Cardiac muscle cell (in vitro differentiated cells and primary cell): ENCODE measurements at regions not wholly inside any gene's neighbourhood (a gene's known extent, or its start where the extent isn't known, plus 50 kb on each side); places are given as distances from the start of the nearest gene placed in this dataset.
A peak's percentile ranks its signal among the peaks of the same experiment; 100 is the strongest.

Experiments
- DNase-seq, 2 donors: peaks; one replicate each; pipeline versions ENCODE4 v3.0.0 to v3.0.0-alpha.2; 2010 to 2017; ENCODE audit warnings: low read depth in 1 of 2, low spot score in 1 of 2
- H3K27ac ChIP-seq: fragments of 200-600 bp; sonication (generic); 2 replicates; pipeline ENCODE4 v1.5.1; 2016
- H3K27me3 ChIP-seq: fragments of 200-600 bp; sonication (generic); 2 replicates; pipeline ENCODE4 v1.6.0; 2016; ENCODE audit warnings: control low read depth
- H3K36me3 ChIP-seq: fragments of 200-600 bp; sonication (generic); 2 replicates; pipeline ENCODE4 v1.5.1; 2016; ENCODE audit warnings: control low read depth
- H3K4me1 ChIP-seq: fragments of 200-600 bp; sonication (generic); 2 replicates; pipeline ENCODE4 v1.8.1; 2017; ENCODE audit warnings: low read depth, mild to moderate bottlenecking, mixed run types
- H3K4me3 ChIP-seq: fragments of 200-600 bp; sonication (generic); 2 replicates; pipeline ENCODE4 v1.5.1; 2016; ENCODE audit warnings: mild to moderate bottlenecking
- H3K9me3 ChIP-seq: fragments of 200-600 bp; sonication (generic); 2 replicates; pipeline ENCODE4 v1.5.1; 2017; ENCODE audit warnings: low read depth, mild to moderate bottlenecking, control low read depth
- TF ChIP-seq, protein P1 (sequence below): IDR thresholded peaks from 2 replicates; pipeline ENCODE4 v1.5.1; 2012; ENCODE audit warnings: low read depth, mild to moderate bottlenecking, low read length

DNA sequence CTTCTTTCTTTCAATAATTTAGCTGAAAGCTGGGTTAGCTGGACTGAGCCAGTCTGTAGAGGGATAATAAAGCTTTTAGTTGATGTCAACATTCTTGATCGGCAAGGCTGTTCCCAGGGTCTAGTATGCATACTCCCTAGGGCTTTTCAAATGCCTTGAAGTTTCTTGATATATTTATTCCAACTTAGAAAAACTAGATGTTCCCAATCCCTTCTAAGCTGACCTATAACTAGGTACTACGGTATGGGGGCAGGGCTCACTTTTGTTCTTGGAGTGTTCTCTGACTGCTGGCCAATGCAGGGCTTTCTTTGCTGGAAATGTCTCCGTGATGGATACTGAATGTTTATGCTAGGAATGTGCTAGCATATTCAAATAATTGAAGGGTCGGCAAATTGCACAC, 258.6 kb upstream of the TANK start:
- H3K4me1 ChIP-seq: peaks cover 5% of the 10 kb centered on the region
- H3K27ac ChIP-seq: no peak overlapping the region
- TF ChIP-seq, protein P1, sequence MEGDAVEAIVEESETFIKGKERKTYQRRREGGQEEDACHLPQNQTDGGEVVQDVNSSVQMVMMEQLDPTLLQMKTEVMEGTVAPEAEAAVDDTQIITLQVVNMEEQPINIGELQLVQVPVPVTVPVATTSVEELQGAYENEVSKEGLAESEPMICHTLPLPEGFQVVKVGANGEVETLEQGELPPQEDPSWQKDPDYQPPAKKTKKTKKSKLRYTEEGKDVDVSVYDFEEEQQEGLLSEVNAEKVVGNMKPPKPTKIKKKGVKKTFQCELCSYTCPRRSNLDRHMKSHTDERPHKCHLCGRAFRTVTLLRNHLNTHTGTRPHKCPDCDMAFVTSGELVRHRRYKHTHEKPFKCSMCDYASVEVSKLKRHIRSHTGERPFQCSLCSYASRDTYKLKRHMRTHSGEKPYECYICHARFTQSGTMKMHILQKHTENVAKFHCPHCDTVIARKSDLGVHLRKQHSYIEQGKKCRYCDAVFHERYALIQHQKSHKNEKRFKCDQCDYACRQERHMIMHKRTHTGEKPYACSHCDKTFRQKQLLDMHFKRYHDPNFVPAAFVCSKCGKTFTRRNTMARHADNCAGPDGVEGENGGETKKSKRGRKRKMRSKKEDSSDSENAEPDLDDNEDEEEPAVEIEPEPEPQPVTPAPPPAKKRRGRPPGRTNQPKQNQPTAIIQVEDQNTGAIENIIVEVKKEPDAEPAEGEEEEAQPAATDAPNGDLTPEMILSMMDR: no peak
- H3K9me3 ChIP-seq: peaks cover under 1% of the 10 kb centered on the region
- no peaks in the 10 kb centered on the region for H3K36me3 ChIP-seq
- no peak overlapping the region for H3K4me3 ChIP-seq
- H3K27me3 ChIP-seq: no peaks in the 10 kb centered on the region
- peak; percentile 3 to 63 for DNase-seq

DNA sequence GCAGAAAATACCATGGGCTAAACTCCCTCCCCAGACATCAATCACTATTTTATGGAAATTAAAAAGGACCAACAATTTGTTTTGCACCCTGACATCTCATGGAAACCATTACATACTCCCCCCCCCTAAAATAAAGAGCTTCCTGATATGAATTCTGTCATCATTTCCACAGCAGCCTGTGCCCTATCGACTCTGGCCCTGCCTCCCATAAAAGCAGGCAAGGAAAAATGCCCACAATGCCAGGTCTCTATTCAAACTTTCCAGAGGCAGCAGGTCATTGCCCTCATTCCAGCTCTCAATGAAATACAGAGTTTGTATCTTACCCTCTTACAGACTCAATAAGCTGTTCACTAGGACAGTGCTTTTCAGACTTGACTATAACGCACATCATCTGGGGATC, 254.4 kb upstream of the TANK start:
- TF ChIP-seq, protein P1: no peak
- DNase-seq: no peak
- no peaks in the 10 kb centered on the region for H3K36me3 ChIP-seq

DNA sequence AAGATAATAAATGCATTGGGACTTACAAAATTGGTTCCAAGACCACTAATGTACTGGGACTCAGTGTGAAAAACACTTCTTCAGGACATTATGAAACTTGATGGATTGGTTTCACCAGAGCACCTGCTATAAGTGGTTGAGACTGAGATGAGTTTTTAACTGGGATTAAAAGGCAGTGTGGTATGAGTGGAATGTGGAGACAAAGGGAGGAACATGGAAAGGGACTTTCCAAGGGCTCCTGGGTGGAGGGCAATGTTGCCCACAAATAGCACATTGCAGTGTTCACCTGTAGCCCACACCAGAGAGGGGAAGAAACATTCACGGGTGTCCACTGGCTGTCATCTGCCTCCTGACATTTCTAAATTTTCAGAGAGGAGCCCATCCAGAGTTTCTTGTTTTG, 253.3 kb upstream of the TANK start:
- DNase-seq: peak in 1 of 2 donors; percentile 6
- TF ChIP-seq, protein P1: no peak
- peaks cover 14% of the 10 kb centered on the region for H3K4me1 ChIP-seq
- H3K27me3 ChIP-seq: no peaks in the 10 kb centered on the region
- no peaks in the 10 kb centered on the region for H3K36me3 ChIP-seq
- H3K9me3 ChIP-seq: no peaks in the 10 kb centered on the region
- H3K27ac ChIP-seq: no peak overlapping the region
- H3K4me3 ChIP-seq: no peak overlapping the region

More for the DNA sequence above, 254.4 kb upstream of the TANK start:
- Histone ChIP-seq H3K27me3 (no peaks in the 10 kb centered on the region), H3K4me1 (peaks cover 11% of the 10 kb centered on the region), H3K27ac (no peak overlapping the region), H3K4me3 (no peak overlapping the region), H3K9me3 (no peaks in the 10 kb centered on the region)

DNA sequence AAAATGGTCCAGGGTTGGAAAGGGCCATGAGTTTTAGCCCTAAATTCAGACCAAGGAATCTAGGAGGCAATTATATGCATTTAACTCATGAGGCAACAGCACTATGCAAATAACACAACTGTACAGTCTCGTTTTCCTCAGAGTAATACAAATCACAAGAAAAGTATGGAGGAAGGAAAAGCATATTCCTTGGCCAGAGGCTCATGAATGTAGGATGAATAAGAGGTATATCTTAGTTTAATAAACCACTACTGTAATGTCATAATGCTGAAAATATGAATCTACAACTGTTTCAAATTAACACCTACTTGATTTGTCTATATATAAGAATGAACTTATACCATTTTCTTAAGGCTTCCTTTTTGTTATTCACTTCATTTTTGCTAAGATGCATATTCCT, 252.5 kb upstream of the TANK start:
- Histone ChIP-seq H3K27me3 (no peaks in the 10 kb centered on the region), H3K4me1 (peaks cover 14% of the 10 kb centered on the region), H3K9me3 (no peaks in the 10 kb centered on the region), H3K36me3 (no peaks in the 10 kb centered on the region), H3K27ac (no peak overlapping the region), H3K4me3 (no peak overlapping the region)
- TF ChIP-seq, protein P1: no peak
- no peak for DNase-seq

DNA sequence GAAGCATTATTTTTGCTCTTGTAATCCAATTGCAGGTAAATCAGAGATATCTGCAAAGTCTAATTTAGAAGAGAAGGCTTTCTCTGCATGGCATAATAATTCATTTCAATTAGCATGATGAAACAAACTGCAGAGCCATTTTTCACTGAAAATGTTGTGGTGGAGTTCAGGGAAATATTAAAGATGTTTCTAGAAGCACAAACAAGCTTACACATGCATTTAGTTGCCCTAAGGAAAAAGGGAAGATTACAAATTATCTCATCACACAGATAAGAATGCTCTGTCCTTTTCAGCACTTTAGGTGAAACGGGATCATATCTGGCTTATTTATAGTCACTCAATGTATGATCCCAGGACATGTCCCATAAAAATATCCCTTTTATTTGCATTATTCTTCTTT, 252.1 kb upstream of the TANK start:
- Histone ChIP-seq H3K27ac (no peak overlapping the region), H3K4me3 (no peak overlapping the region), H3K36me3 (no peaks in the 10 kb centered on the region), H3K27me3 (no peaks in the 10 kb centered on the region), H3K9me3 (no peaks in the 10 kb centered on the region), H3K4me1 (peaks cover 14% of the 10 kb centered on the region)
- no peak for DNase-seq
- TF ChIP-seq, protein P1: no peak

DNA sequence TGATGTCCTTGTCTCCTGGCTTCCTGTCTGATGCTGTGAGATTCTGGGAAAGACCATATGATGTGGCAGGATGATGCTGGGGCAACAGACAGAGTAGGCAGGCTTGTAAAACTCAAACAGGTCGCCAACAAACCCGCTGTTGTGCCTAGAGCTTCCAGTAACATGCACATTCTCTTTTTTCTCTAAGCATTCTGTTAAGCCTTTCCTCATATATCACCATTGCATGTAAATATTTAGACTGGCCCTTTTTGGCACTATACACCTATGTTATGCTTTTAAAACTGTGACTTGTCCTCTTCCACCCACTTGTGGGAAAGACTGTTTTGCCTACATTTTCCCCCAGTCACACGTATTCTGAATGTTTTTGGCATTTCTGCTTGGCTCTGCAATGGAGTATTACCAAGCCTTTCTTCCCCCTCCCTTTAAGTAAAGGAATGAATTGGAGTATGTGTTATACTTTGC, 250.4 kb upstream of the TANK start:
- Histone ChIP-seq H3K27ac (no peak overlapping the region), H3K4me1 (peaks cover 14% of the 10 kb centered on the region), H3K4me3 (no peak overlapping the region), H3K27me3 (no peaks in the 10 kb centered on the region), H3K36me3 (no peaks in the 10 kb centered on the region), H3K9me3 (no peaks in the 10 kb centered on the region)
- DNase-seq: no peak
- TF ChIP-seq, protein P1: no peak
